Naive B cell (primary cell): ENCODE measurements at regions not wholly inside any gene's neighbourhood (a gene's known extent, or its start where the extent isn't known, plus 50 kb on each side); places are given as distances from the start of the nearest gene placed in this dataset.

Source experiments
- ATAC-seq, 2 donors: fragments of 150-1000 bp; cut with Tn5 transposase; 2 replicates each; pipeline ENCODE4 v1.10.0; 2021; ENCODE audit warnings: low read depth in 2 of 2, mild to moderate bottlenecking in 2 of 2, moderate library complexity in 2 of 2
- DNase-seq: peaks from one replicate; pipeline ENCODE4 v3.0.0; 2022
- H3K27ac Mint-ChIP-seq, 6 donors: one replicate each; pipeline ENCODE4 v1.8.0; 2020 to 2022; ENCODE audit warnings: mild to moderate bottlenecking in 6 of 6, mixed read lengths in 6 of 6, moderate library complexity in 5 of 6, inconsistent platforms in 2 of 6
- H3K27me3 Mint-ChIP-seq, 3 donors: one replicate each; pipeline ENCODE4 v1.8.0; 2021 to 2022; ENCODE audit warnings: mixed read lengths in 3 of 3, mild to moderate bottlenecking in 1 of 3
- H3K36me3 Mint-ChIP-seq, 2 donors: one replicate each; pipeline ENCODE4 v1.8.0; 2020 to 2022; ENCODE audit warnings: mixed read lengths in 2 of 2, inconsistent platforms in 1 of 2, mild to moderate bottlenecking in 1 of 2
- H3K4me1 Mint-ChIP-seq, 3 donors: one replicate each; pipeline ENCODE4 v1.8.0; 2020 to 2022; ENCODE audit warnings: mixed read lengths in 3 of 3, inconsistent platforms in 1 of 3, mild to moderate bottlenecking in 1 of 3, moderate library complexity in 1 of 3
- H3K4me3 Mint-ChIP-seq, 8 donors: one replicate each; pipeline ENCODE4 v1.8.0; 2020 to 2022; ENCODE audit warnings: mild to moderate bottlenecking in 8 of 8, mixed read lengths in 8 of 8, moderate library complexity in 8 of 8, inconsistent platforms in 2 of 8
- H3K9me3 Mint-ChIP-seq, 7 donors: one replicate each; pipeline ENCODE4 v1.8.0; 2020 to 2022; ENCODE audit warnings: mixed read lengths in 7 of 7, mild to moderate bottlenecking in 5 of 7, inconsistent platforms in 2 of 7, moderate library complexity in 1 of 7

- Mint-ChIP-seq H3K4me1 (peaks cover 0 to 3% (median 0%) of the 10 kb centered on the region in 3 donors), H3K9me3 (no peaks in the 10 kb centered on the region), H3K27ac (no peak overlapping the region), H3K27me3 (peaks cover 0 to 6% (median 5%) of the 10 kb centered on the region in 3 donors), H3K36me3 (no peaks in the 10 kb centered on the region), H3K4me3 (peak overlapping the region in 3 of 8 donors; percentile 47 to 60 (median 58))
- no peak for ATAC-seq
- no peak for DNase-seq
Measured at GRCh38 chr22:23403152-23403719, 176.9 kb downstream of the IGLL1 start.

GRCh38 chr22:23402275-23403151 lies 177.6 kb downstream of the IGLL1 start:
- peak overlapping the region in 5 of 8 donors; percentile 36 to 74 (median 58) for H3K4me3 Mint-ChIP-seq
- H3K27ac Mint-ChIP-seq: no peak overlapping the region
- ATAC-seq: peak; percentile 90 to 94
- H3K4me1 Mint-ChIP-seq: peaks cover 0 to 3% (median 0%) of the 10 kb centered on the region in 3 donors
- H3K27me3 Mint-ChIP-seq: peaks cover 0 to 7% (median 6%) of the 10 kb centered on the region in 3 donors
- H3K36me3 Mint-ChIP-seq: no peaks in the 10 kb centered on the region
- peak; percentile 49 for DNase-seq
- H3K9me3 Mint-ChIP-seq: no peaks in the 10 kb centered on the region

- no peak for ATAC-seq
- Mint-ChIP-seq H3K36me3 (no peaks in the 10 kb centered on the region), H3K27me3 (peaks cover 0 to 9% (median 6%) of the 10 kb centered on the region in 3 donors), H3K4me3 (peak overlapping the region in 4 of 8 donors; percentile 30 to 74 (median 52)), H3K9me3 (no peaks in the 10 kb centered on the region), H3K27ac (no peak overlapping the region), H3K4me1 (peaks cover 0 to 3% (median 0%) of the 10 kb centered on the region in 3 donors)
- no peak for DNase-seq
Measured at GRCh38 chr22:23401910-23402274, 178.2 kb downstream of the IGLL1 start.

GRCh38 chr22:23401111-23401909 lies 178.8 kb downstream of the IGLL1 start:
- no peak for DNase-seq
- H3K4me3 Mint-ChIP-seq: peak overlapping the region in 3 of 8 donors; percentile 40 to 41 (median 40)

GRCh38 chr22:23400286-23400981 lies 179.7 kb downstream of the IGLL1 start:
- no peak for DNase-seq
- Mint-ChIP-seq H3K27ac (no peak overlapping the region), H3K36me3 (no peaks in the 10 kb centered on the region), H3K4me3 (peak overlapping the region in 2 of 8 donors; percentile 21 to 40), H3K27me3 (peaks cover 0 to 9% (median 0%) of the 10 kb centered on the region in 3 donors), H3K9me3 (no peaks in the 10 kb centered on the region), H3K4me1 (peaks cover 0 to 3% (median 0%) of the 10 kb centered on the region in 3 donors)
- ATAC-seq: no peak

More at GRCh38 chr22:23401111-23401909, 178.8 kb downstream of the IGLL1 start:
- Mint-ChIP-seq H3K27ac (no peak overlapping the region), H3K4me1 (peaks cover 0 to 3% (median 0%) of the 10 kb centered on the region in 3 donors), H3K9me3 (no peaks in the 10 kb centered on the region), H3K36me3 (no peaks in the 10 kb centered on the region), H3K27me3 (peaks cover 0 to 9% (median 4%) of the 10 kb centered on the region in 3 donors)
- no peak for ATAC-seq

GRCh38 chr22:23399367-23400285 lies 180.5 kb downstream of the IGLL1 start:
- Mint-ChIP-seq H3K27ac (no peak overlapping the region), H3K36me3 (no peaks in the 10 kb centered on the region), H3K4me1 (peaks cover 0 to 3% (median 0%) of the 10 kb centered on the region in 3 donors), H3K9me3 (no peaks in the 10 kb centered on the region), H3K4me3 (no peak overlapping the region), H3K27me3 (peaks cover 0 to 9% (median 0%) of the 10 kb centered on the region in 3 donors)
- no peak for DNase-seq
- ATAC-seq: no peak

GRCh38 chr22:23398701-23399366 lies 181.3 kb downstream of the IGLL1 start:
- ATAC-seq (no peak), DNase-seq (no peak)
- Mint-ChIP-seq H3K27ac (no peak overlapping the region), H3K9me3 (no peaks in the 10 kb centered on the region), H3K36me3 (no peaks in the 10 kb centered on the region), H3K4me1 (peaks cover 0 to 3% (median 0%) of the 10 kb centered on the region in 3 donors), H3K27me3 (peaks cover 0 to 5% (median 0%) of the 10 kb centered on the region in 3 donors), H3K4me3 (no peak overlapping the region)

- H3K4me1 Mint-ChIP-seq: no peaks in the 10 kb centered on the region
- H3K36me3 Mint-ChIP-seq: no peaks in the 10 kb centered on the region
- peaks cover 0 to 4% (median 0%) of the 10 kb centered on the region in 3 donors for H3K27me3 Mint-ChIP-seq
- DNase-seq (no peak), ATAC-seq (no peak)
- H3K27ac Mint-ChIP-seq: no peak overlapping the region
- H3K4me3 Mint-ChIP-seq: no peak overlapping the region
- H3K9me3 Mint-ChIP-seq: no peaks in the 10 kb centered on the region
Measured at GRCh38 chr22:23397613-23398567, 182.2 kb downstream of the IGLL1 start.

- H3K27me3 Mint-ChIP-seq: peaks cover 0 to 7% (median 0%) of the 10 kb centered on the region in 3 donors
- H3K4me3 Mint-ChIP-seq: no peak overlapping the region
- no peaks in the 10 kb centered on the region for H3K36me3 Mint-ChIP-seq
- DNase-seq: no peak
- no peaks in the 10 kb centered on the region for H3K4me1 Mint-ChIP-seq
- H3K27ac Mint-ChIP-seq: no peak overlapping the region
- no peaks in the 10 kb centered on the region for H3K9me3 Mint-ChIP-seq
- no peak for ATAC-seq
Measured at GRCh38 chr22:23397008-23397612, 183.0 kb downstream of the IGLL1 start.

GRCh38 chr22:23396362-23397007 lies 183.6 kb downstream of the IGLL1 start:
- H3K27me3 Mint-ChIP-seq: peaks cover 0 to 13% (median 0%) of the 10 kb centered on the region in 3 donors
- no peak overlapping the region for H3K4me3 Mint-ChIP-seq
- H3K27ac Mint-ChIP-seq: peak overlapping the region in 2 of 6 donors; percentile 54 to 90
- ATAC-seq: no peak
- H3K9me3 Mint-ChIP-seq: no peaks in the 10 kb centered on the region
- no peaks in the 10 kb centered on the region for H3K36me3 Mint-ChIP-seq
- no peaks in the 10 kb centered on the region for H3K4me1 Mint-ChIP-seq
- no peak for DNase-seq
